ENCODE measurements at regions not wholly inside any gene's neighbourhood (a gene's known extent, or its start where the extent isn't known, plus 50 kb on each side); places are given as distances from the start of the nearest gene placed in this dataset.

GRCh38 chr11:21976210-21976609 is 216.7 kb upstream of the ANO5 start:
- TF ChIP-seq CTCF (IDR thresholded peaks at IDR 0.05 in 4 of 5, conservative IDR thresholded peaks at IDR 0.05 in 1 of 5) (no peak), POLR2A (IDR thresholded peaks at IDR 0.05) (no peak)

Data from gastrocnemius medialis (tissue), 4 donors.